ENCODE measurements at regions not wholly inside any gene's neighbourhood (a gene's known extent, or its start where the extent isn't known, plus 50 kb on each side); places are given as distances from the start of the nearest gene placed in this dataset.

DNA sequence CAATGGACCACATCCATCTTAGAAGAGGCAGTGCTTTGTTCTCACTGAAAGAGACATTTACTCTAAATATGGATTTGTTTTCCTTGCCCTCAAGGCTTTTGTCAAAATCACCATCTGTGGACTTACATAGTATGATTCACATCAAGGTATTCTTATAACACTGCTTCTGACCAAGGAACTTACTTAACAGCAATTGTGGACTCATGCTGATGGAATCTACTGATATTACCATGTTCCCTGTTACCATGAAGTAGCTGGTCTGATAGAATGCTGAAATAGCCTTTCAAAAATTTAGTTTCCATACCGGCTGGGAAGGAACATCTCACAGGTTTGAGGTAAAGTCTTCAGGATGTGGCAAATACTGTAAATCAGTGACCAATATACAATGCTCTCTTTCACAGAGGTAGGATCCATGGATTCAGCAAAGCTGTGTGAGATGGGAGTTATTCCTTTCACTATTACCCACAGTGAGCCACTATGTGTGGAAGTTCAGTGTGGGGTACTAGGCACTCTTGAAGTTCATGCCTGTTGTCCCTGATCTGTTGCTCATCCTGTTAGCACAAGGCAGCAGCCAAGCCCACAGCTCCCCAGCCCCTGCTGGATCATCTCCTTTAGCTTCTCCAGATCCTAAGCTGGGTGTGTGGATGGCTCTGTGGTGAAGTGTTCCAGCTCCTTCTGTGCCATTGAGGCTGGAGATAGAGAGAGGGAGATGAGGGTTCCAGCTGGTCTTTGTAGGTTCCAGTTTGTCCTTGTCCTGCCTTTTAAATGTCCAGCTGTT, 126.4 kb downstream of the ATP23 start:
- TF ChIP-seq, protein P1, sequence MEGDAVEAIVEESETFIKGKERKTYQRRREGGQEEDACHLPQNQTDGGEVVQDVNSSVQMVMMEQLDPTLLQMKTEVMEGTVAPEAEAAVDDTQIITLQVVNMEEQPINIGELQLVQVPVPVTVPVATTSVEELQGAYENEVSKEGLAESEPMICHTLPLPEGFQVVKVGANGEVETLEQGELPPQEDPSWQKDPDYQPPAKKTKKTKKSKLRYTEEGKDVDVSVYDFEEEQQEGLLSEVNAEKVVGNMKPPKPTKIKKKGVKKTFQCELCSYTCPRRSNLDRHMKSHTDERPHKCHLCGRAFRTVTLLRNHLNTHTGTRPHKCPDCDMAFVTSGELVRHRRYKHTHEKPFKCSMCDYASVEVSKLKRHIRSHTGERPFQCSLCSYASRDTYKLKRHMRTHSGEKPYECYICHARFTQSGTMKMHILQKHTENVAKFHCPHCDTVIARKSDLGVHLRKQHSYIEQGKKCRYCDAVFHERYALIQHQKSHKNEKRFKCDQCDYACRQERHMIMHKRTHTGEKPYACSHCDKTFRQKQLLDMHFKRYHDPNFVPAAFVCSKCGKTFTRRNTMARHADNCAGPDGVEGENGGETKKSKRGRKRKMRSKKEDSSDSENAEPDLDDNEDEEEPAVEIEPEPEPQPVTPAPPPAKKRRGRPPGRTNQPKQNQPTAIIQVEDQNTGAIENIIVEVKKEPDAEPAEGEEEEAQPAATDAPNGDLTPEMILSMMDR (IDR thresholded peaks at IDR 0.05; ENCODE audit: insufficient read depth, low read length, poor library complexity, severe bottlenecking) = no peak
- TF ChIP-seq EZH2phosphoT487 (conservative IDR thresholded peaks at IDR 0.05; ENCODE audit: low read length) = no peak
